ENCODE measurements at regions not wholly inside any gene's neighbourhood (a gene's known extent, or its start where the extent isn't known, plus 50 kb on each side); places are given as distances from the start of the nearest gene placed in this dataset.

DNA sequence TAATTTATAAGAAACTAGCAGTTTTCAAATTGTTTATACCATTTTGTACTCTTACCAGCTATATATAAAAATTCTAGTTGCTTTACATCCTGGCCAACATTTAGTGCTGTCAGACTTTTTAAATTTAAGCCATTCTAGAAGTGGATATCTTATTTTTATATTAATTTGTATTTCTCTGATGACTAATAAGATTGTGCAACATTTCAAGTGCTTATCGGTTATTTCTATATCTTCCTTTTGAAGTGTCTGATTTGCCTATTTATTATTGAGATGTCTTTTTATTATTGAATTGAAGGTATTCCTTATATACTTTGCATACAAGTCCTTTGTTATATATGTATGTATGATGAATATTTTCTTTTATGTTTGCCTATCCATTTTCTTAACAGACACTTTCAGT is 324.0 kb downstream of the ELAVL2 start:
- TF ChIP-seq, protein P1, sequence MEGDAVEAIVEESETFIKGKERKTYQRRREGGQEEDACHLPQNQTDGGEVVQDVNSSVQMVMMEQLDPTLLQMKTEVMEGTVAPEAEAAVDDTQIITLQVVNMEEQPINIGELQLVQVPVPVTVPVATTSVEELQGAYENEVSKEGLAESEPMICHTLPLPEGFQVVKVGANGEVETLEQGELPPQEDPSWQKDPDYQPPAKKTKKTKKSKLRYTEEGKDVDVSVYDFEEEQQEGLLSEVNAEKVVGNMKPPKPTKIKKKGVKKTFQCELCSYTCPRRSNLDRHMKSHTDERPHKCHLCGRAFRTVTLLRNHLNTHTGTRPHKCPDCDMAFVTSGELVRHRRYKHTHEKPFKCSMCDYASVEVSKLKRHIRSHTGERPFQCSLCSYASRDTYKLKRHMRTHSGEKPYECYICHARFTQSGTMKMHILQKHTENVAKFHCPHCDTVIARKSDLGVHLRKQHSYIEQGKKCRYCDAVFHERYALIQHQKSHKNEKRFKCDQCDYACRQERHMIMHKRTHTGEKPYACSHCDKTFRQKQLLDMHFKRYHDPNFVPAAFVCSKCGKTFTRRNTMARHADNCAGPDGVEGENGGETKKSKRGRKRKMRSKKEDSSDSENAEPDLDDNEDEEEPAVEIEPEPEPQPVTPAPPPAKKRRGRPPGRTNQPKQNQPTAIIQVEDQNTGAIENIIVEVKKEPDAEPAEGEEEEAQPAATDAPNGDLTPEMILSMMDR (IDR thresholded peaks at IDR 0.05): no peak
- TF ChIP-seq EP300 (IDR thresholded peaks at IDR 0.05) (no peak), POLR2A (IDR thresholded peaks at IDR 0.05; ENCODE audit: low read depth) (no peak)

All from esophagus muscularis mucosa (tissue), 4 donors.